EL (cell line): ENCODE measurements at regions not wholly inside any gene's neighbourhood (a gene's known extent, or its start where the extent isn't known, plus 50 kb on each side); places are given as distances from the start of the nearest gene placed in this dataset.
"Not testable (repeated sequence)": the region's sequence is repeated elsewhere in the genome, so short reads cannot be mapped to it uniquely, and the experiment has no call there.

Experiments
- DNase-seq: peaks from one replicate; pipeline ENCODE4 v3.0.0-alpha.2; 2016

DNA sequence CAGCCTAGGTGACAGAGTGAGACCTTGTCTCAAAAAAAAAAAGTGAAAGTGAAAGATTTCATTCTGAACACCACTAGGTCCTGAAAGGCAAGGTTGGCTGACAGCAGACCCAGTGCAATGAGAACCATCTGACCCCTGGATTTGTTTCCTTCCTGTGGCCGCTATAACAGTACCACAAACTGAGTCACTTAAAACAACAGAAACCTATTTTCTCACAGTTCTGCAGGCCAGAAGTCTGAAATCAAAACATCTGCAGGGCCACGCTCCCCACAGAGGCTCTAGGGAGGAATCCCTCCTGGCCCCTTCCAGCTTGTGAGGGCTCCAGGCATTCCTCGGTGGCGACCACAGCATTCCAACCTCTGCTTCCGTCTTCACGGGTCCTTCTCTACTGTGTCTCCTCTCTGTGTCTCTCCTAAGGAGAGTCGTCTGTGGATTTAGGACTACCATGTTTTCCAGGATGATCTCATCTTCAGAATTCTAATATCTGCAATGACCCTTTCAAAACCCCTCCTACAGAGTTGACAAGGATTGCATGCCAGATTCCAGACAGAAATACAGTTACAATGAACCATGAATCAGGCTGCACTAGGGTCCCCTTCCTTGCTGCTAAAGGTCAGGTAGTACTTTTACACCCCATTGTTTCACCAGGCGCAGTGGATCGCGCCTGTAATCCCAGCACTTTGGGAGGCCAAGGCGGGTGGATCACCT, 78.0 kb upstream of the ADGRL1 start:
- peak; percentile 96 for DNase-seq

DNA sequence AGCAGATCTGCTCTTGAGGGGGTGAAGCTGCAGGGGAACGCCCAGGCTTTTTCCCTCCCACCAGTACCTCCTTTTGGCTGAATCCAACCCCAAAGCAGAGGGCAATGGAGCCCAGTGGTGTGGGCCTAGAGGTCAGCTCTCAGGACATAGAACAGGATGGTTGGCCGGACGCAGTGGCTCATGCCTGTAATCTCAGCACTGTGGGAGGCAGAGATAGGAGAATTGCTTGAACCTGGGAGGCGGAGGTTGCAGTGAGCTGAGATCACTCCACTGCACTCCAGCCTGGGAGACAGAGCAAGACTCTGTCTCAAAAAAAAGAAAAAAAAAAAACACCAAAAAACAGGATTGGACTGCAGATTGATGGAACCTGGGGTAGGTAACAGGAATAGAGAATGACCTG, 73.3 kb upstream of the ADGRL1 start:
- not testable (repeated sequence) for DNase-seq

DNA sequence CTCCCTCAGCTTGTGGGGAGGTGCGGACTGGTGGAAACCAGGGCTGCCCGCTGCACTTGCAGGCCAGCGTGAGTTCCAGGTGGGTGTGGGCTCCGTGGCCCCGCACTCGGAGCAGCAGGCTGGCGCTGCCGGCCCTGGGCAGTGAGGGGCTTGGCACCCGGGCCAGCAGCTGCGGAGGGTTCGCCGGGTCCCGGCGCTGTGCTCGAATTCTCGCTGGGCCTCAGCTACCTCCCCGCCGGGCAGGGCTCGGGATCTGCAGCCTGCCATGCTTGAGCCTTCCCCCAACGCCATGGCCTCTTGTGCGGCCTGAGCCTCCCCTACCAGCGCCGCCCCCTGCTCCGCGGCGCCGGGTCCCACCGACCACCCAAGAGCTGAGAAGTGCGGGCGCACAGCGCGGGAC, 71.6 kb upstream of the ADGRL1 start:
- no peak for DNase-seq

DNA sequence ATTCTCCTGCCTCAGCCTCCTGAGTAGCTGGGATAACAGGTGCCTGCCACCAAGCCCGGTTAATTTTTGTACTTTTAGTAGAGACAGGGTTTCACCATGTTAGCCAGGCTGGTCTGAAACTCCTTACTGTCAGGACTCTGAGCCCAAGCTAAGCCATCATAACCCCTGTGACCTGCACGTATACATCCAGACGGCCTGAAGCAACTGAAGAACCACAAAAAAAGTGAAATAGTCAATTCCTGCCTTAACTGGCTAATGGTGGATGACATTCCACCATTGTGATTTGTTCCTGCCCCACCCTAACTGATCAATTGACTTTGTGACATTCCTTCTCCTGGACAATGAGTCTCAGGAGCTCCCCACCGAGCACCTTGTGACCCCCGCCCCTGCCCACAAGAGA, 69.9 kb upstream of the ADGRL1 start:
- DNase-seq = not testable (repeated sequence)

DNA sequence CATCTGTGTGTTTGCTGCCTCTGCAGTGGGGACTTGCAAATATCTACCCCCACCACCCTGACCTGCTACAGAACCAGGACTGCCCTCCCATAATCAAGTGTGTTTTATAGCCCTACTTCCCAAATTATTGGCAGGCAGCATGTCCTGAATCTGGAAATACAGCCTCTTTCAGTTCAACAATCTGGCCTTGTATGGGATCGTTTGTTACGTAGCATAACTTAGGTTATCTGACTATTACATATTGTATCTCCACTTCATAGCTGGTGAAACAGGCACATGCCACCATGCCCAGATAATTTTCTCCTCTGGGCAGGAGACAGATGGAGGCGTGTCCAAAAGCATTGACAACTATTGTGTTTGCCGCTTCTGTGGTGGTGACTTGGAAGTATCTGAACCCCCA, 66.7 kb upstream of the ADGRL1 start:
- DNase-seq = no peak

DNA sequence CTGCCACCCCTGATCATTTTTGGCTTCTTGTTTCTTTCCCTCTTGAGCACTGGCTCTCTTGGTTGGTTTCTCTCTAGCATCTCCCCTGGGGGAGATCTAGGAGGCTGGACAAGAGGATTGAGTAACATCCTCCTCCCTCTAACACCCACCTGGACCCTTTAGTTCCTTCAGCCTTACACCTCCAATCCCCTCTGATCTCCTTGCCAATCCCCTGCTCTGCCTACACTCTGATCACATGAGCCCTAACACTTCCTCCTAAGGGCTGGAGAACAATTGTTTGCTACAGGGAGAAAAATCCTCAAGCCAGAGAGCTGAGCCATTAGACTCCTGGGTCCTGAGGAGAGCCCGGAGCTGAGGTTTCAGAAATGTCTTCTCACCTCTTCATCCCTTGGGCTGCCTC, 65.9 kb upstream of the ADGRL1 start:
- no peak for DNase-seq

DNA sequence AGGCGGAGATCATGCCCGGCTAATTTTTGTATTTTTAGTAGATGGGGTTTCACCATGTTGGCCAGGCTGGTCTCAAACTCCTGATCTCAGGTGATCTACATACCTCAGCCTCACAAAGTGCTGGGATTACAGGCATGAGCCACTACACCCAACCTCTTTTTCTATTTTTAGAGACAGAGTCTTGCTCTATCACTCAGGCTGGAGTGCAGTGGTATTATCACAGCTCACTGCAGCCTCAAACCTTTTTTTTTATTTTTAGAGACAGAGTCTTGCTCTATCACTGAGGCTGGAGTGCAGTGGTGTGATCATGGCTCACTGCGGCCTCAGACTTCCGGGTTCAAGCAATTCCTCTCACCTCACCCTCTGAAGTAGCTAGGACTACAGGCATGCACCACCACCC, 64.6 kb upstream of the ADGRL1 start:
- not testable (repeated sequence) for DNase-seq

DNA sequence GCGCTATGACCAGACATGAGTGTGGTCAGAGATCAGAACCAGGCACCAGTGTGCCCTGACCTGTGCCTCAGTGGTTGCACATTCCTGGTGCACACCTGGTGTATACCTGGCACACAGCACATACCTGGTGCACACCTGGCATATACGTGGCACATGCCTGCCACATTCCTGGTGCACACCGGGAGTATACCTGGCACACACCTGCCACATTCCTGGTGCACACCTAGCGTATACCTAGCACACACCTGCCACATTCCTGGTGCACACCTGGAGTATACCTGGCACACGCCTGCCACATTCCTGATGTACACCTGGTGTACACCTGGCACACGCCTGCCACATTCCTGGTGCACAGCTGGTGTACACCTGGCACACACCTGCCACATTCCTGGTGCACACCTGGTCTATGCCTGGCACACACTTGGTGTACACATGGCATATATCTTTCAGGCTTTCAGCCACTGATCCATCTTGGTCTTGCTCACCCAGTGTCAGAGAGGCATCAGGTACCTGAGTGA, 61.3 kb upstream of the ADGRL1 start:
- no peak for DNase-seq

DNA sequence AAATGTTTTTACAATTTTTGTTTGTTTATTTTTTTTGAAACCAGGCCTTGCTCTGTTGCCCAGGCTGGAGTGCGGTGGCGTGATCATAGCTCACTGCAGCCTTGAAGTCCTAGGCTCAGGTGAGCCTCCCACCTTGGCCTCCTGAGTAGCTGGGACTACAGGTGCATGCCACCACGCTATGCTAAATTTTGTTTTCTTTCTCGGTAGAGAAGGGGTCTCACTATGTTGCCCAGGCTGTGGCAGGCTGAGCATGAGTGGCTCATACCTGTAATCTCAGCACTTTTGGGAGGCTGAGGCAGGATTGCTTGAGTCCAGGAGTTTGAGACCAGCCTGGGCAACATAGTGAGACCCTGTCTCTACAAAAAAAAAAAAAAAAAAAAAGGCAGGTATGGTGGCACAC, 60.2 kb upstream of the ADGRL1 start:
- DNase-seq = not testable (repeated sequence)

DNA sequence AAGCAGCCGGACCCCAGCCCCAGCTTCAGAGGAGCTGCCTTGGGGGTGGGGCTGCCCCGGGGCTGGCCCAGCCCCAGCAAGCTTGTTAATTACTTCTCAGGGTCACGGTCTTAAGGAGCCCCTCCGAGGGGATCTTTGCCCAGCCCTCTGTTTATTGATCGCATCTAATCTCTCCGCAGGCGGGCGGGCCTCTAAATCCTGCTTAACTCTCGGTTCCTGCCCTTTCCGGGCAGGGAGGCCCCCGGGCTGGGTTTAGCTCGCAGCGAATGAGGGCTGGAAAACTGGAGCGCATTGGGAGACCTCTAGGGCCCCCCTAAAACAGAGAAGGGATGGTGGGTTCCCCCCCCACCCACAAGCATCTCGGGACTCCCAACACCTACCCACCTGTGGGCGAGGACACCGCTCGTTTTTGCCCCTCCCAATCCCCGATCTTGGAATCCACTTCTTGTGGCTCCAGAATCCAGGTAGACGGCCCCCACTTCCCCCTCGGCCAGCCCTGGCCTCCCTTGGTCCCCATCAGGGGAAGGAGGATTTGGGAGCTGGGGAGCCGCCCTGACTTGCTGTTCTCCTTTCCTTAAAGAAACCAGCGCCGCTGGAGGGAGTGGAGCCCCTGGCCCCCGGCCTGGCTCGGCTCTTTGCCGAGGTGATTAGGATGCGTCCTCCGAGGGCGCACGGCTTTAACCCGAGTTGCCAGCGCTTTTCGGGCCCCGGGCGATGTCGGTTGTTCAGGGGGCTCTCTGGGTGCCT, 59.5 kb upstream of the ADGRL1 start:
- DNase-seq = no peak

DNA sequence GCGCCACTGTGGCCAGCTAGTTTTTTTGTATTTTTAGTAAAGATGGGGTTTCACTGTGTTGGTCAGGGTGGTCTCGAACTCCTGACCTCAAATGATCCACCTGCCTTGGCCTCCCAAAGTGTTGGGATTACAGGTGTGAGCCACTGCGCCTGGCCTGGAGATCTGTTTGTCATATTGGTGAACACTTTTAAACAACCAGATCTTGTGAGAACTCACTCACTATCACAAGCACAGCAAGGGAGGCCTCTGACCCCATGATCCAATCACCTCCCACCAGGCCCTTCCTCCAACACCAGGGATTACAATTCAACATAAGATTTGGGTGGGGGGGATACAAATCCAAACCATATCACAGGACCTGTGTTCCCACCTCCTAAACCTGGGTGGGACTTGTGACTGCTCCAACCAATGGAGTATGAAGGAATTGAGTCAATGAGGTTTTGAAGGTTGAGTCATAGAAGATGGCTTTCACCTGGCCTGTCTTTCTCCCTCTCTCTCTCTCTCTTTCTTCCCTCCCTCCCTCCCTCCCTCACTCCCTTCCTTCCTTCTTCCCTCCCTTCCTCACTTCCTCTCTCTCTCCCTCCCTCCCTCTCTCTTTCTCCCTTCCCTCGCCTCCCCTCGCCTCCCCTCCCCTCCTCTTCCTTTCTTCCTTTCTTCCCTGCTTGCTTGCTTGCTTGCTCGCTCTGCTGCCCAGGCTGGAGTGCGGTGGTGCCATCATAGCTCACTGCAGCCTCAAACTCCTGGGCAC, 50.1 kb upstream of the ADGRL1 start:
- DNase-seq = not testable (repeated sequence)
